ENCODE measurements at regions not wholly inside any gene's neighbourhood (a gene's known extent, or its start where the extent isn't known, plus 50 kb on each side); places are given as distances from the start of the nearest gene placed in this dataset.

DNA sequence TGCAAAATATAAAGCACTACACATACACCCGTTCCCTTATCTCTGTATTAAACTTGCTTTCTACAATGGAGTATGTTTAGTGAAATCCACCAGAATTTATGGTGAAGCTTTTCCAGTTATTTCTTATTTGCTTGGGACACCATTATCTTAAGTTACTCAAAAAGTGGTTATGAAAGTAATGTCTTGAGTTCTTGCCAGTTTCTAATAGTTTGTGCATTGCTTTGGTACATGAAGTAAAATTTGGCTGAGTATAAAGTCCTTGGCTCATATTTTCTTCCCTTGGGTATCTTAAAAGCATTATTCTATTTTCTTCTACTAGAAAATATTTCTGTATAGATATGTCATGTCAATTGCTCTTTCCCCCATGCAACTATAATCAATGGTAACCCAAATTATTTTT is 85.2 kb downstream of the POLR1F start:
- Histone ChIP-seq H3K4me3 (no peak overlapping the region), H3K4me1 (replicated peaks in 1 of 2) (peaks cover 0 to 18% of the 10 kb centered on the region in 2 donors), H3K27ac (no peak overlapping the region)
- ATAC-seq (replicated peaks in 6 of 8), result no peak
- in situ Hi-C loops (cut with MboI; ENCODE audit: low pct_unique_long_range_greater_than_20kb in 2 of 9, low sequenced_read_pairs in 9 of 9, unreplicated experiment in 9 of 9), result no loop called here
- 22 to 100% (median 94%) methylated on average over 1 of the region's 1 CpG for WGBS, 10 experiments

DNA sequence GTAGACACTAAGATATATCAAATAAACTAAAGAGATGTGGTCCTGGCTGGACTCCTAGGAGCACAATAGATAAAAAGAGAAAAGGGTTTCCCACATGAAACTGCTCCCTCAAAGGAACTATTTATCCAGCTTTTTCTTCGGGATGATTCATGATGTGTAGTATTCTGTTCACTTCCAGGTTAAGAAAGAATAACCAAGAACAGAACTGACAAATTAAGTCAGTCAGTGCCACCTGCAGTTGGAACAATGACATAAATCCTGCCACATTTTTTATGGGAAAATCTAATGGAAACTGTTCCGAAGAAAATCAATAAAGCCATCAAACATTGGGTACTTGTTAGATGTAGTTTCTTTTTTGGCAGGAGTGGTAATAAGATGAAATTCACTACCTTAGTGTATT is 87.1 kb downstream of the POLR1F start:
- ATAC-seq (replicated peaks in 6 of 8), result peak in 3 of 8 experiments; percentile 36 to 47 (median 42)
- in situ Hi-C loops (cut with MboI; ENCODE audit: low pct_unique_long_range_greater_than_20kb in 2 of 9, low sequenced_read_pairs in 9 of 9, unreplicated experiment in 9 of 9), result no loop called here
- 0 to 80% (median 55%) methylated on average over 1 to 2 of the region's 2 CpGs for WGBS, 10 experiments

DNA sequence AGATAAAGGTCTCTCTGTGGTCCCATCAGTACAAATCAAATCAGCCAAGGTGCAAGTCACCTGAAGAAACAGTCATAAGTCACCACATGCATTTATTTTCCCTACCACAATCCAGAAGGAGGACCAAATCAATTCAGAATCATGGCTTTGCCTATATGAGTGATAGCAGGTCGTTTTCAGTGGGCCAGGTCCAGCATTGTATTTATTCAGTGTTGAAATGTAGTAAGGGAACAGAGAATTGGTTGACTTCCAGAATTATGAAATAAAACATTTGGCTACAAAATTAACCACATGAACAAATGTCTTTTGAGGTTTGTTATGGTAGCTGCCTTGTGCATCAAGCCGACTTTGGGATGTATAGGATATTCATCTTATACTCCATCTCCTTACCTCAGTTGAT is 88.4 kb downstream of the POLR1F start:
- Histone ChIP-seq H3K4me1 (replicated peaks in 1 of 2) (peaks cover 0 to 18% of the 10 kb centered on the region in 2 donors), H3K4me3 (no peak overlapping the region), H3K27ac (no peak overlapping the region)
- WGBS, 10 experiments, result 6 to 100% (median 55%) methylated on average over 1 to 2 of the region's 2 CpGs; no CpG with 5 or more reads in 2 of the 10 experiments
- in situ Hi-C loops (cut with MboI; ENCODE audit: low pct_unique_long_range_greater_than_20kb in 2 of 9, low sequenced_read_pairs in 9 of 9, unreplicated experiment in 9 of 9), result no loop called here
- no peak for ATAC-seq (replicated peaks in 6 of 8)

More for the DNA sequence above, 87.1 kb downstream of the POLR1F start:
- H3K27ac ChIP-seq, result no peak overlapping the region
- no peak overlapping the region for H3K4me3 ChIP-seq
- peaks cover 0 to 18% of the 10 kb centered on the region in 2 donors for H3K4me1 ChIP-seq (replicated peaks in 1 of 2)

DNA sequence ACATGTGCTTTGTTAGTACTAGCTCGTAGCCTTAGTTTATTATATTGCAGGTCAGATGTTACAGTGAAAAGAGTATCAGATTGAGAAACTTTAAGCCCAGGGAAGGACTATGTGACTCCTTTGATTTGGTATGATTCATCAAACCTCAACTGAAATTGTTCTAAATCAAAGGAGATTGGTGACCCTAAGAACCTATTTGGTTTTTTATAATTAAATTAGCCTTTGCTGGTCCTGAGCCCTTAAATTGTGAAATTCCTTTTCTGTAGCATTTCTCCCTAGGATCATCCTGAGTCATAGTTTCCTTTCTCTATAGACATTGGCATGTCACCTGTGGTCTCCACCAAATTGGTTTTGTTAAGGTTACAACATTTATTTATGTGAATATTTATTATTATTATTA is 89.7 kb downstream of the POLR1F start:
- Histone ChIP-seq H3K4me3 (no peak overlapping the region), H3K4me1 (replicated peaks in 1 of 2) (peaks cover 0 to 18% of the 10 kb centered on the region in 2 donors), H3K27ac (no peak overlapping the region)
- no peak for ATAC-seq (replicated peaks in 6 of 8)
- in situ Hi-C loops (cut with MboI; ENCODE audit: low pct_unique_long_range_greater_than_20kb in 2 of 9, low sequenced_read_pairs in 9 of 9, unreplicated experiment in 9 of 9), result no loop called here
- 11 to 100% (median 75%) methylated on average over 1 of the region's 1 CpG; no CpG with 5 or more reads in 3 of the 10 experiments for WGBS, 10 experiments

DNA sequence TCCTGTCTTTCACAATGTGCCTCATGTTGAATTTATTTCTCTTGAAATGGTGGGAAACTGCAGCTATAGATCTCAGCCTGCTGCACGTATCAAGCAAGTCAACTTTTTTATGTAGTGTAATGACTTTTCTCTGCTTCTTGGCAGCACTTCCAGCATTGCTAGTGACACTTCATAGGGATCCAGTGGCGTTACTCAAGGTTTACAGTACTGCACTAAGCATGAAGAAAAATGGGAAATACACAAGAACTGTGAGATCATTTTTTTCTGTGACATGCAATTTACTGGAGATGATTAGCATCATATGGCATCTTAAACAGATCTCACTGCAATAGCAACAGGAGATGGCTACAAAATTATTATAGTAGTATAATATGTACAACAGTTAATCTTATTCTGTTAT is 90.9 kb downstream of the POLR1F start:
- H3K4me1 ChIP-seq (replicated peaks in 1 of 2), result peaks cover 0 to 18% of the 10 kb centered on the region in 2 donors
- no peak overlapping the region for H3K27ac ChIP-seq
- no peak overlapping the region for H3K4me3 ChIP-seq
- in situ Hi-C loops (cut with MboI; ENCODE audit: low pct_unique_long_range_greater_than_20kb in 2 of 9, low sequenced_read_pairs in 9 of 9, unreplicated experiment in 9 of 9), result no loop called here
- WGBS, 10 experiments, result 0 to 80% (median 68%) methylated on average over 1 to 2 of the region's 2 CpGs; no CpG with 5 or more reads in 5 of the 10 experiments
- peak in 2 of 8 experiments; percentile 41 to 44 for ATAC-seq (replicated peaks in 6 of 8)

DNA sequence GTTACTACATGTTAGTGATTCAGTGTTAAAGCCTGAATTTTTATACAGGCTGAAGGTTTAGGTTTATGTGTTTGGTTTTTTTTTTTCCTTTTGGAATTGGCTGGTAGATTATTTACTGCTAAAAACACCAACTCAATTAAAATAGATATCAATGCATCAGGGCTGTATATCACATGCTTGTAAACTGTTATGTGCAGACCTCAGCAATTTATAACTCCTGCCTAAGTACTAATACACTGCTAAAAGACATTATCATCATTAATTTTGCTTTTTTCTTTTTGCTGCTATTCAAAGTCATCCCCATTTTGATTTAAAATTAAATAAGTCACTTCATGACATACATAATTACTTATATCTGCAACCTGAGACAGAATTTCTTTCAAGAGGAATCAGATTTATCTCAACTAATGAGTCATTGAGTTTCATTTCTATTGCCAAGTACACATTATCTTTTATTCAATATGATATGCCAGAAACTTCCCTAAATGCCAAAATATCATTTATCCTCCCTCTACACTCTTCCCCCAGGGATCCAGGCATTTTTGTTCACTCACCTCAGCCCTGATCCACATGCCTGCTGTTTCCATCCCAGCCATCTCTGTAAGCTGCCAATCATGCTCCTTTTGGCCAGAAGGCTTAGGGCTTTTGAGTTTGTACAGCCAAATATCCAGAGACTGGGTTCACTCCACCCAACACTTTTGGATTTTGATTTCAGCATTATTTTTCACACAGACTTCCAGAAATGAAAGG is 98.5 kb downstream of the POLR1F start:
- H3K4me3 ChIP-seq, result no peak overlapping the region
- H3K4me1 ChIP-seq (replicated peaks in 1 of 2), result no peaks in the 10 kb centered on the region
- peak in 1 of 8 experiments; percentile 69 for ATAC-seq (replicated peaks in 6 of 8)
- no peak overlapping the region for H3K27ac ChIP-seq
- in situ Hi-C loops (cut with MboI; ENCODE audit: low pct_unique_long_range_greater_than_20kb in 2 of 9, low sequenced_read_pairs in 9 of 9, unreplicated experiment in 9 of 9), result no loop called here

DNA sequence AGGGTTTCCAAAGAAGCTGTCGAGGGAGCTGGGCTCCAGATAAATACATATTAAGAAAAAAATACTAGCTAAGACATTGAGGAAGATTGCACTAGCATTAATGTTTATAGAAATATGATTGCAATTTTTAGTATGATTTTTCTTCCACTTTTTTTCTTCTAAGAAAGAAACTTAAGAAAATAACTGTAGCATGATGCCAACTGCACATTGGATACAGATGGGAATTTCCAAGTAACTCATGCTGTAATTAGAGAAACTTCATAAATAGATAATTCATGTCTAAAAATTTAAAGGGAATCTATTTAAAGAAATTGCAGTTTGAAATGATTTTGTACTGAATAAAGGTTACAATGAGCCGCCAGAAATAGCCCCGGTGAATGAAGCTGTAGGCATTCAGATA is 119.4 kb downstream of the POLR1F start:
- no peaks in the 10 kb centered on the region for H3K4me1 ChIP-seq (replicated peaks in 1 of 2)
- in situ Hi-C loops (cut with MboI; ENCODE audit: low pct_unique_long_range_greater_than_20kb in 2 of 9, low sequenced_read_pairs in 9 of 9, unreplicated experiment in 9 of 9), result no loop called here
- no peak for ATAC-seq (replicated peaks in 6 of 8)
- no peak overlapping the region for H3K27ac ChIP-seq
- 0 to 98% (median 74%) methylated on average over 2 to 3 of the region's 3 CpGs for WGBS, 10 experiments
- no peak overlapping the region for H3K4me3 ChIP-seq

DNA sequence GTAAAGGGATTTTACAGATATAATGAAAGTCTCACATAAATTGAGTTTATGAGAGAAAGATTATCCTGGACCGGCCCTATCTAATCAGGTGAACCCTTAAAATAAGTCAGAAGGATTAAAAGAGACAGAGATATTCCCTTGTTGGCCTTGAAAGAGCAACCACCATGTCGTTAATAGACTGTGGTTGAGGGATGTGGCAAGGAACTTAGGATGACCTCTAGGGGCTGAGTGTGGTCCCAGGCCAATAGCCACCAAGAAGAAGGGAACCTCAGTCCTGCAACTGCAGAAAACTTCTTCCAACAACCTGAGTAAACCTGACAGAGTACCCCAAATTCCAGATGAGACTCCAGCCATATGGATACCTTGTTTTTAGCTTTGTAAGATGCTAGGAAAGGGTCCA is 121.5 kb downstream of the POLR1F start:
- no peak overlapping the region for H3K27ac ChIP-seq
- 25 to 100% (median 42%) methylated on average over 1 to 2 of the region's 2 CpGs; no CpG with 5 or more reads in 1 of the 10 experiments for WGBS, 10 experiments
- peak in 1 of 8 experiments; percentile 49 for ATAC-seq (replicated peaks in 6 of 8)
- no peak overlapping the region for H3K4me3 ChIP-seq
- H3K4me1 ChIP-seq (replicated peaks in 1 of 2), result no peaks in the 10 kb centered on the region
- in situ Hi-C loops (cut with MboI; ENCODE audit: low pct_unique_long_range_greater_than_20kb in 2 of 9, low sequenced_read_pairs in 9 of 9, unreplicated experiment in 9 of 9), result no loop called here

DNA sequence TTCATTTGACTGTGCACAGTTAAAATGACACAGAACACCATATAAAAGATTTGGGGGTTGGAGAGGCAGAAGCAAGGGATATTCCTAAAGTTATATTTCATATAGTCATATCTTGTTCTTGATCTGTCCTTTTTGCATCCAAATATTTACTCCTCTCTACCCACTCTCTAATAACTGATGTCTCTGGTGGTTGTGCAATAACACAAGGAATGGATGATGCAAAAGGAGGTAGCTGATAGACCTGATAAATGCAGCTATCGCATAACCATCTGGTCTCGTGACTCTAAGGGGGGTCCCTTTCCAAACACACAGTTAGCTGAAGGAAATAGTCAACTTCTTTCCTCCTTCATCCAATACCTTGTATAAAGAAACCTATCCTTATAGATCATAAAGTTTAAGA is 123.1 kb downstream of the POLR1F start:
- ATAC-seq (replicated peaks in 6 of 8), result no peak
- Histone ChIP-seq H3K27ac (no peak overlapping the region), H3K4me3 (no peak overlapping the region), H3K4me1 (replicated peaks in 1 of 2) (no peaks in the 10 kb centered on the region)
- 73 to 100% (median 89%) methylated on average over 1 to 2 of the region's 2 CpGs; no CpG with 5 or more reads in 4 of the 10 experiments for WGBS, 10 experiments
- in situ Hi-C loops (cut with MboI; ENCODE audit: low pct_unique_long_range_greater_than_20kb in 2 of 9, low sequenced_read_pairs in 9 of 9, unreplicated experiment in 9 of 9), result no loop called here

DNA sequence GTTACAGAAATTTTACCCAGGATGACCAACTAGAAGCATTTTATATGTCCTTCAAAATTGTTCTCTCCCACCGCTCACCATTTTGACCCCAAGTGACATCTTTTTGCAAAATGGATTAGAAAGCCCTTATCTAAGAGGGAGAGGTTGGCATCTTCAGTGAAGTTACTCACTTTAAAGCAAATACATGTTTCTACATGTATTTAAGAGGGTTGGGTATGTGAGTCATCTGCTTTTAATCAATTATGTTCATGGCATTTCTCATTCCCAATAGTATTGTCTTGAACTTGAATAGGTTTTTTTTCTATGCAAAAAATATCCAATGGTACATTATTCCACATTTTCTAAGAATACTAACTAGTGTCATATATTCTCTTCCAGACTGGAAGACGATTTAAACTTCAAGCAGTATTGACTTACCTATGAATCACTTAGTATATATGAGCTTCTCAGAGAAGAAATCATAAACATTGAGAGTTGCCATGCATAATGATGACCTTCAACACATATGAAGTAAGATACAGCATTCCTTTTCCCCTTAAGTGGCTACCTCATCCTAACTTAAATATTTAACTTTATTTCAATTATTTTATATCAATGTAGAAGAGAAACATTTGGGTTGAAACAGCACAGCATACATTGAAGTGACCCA is 132.8 kb downstream of the POLR1F start:
- WGBS, 10 experiments, result 0 to 84% (median 48%) methylated on average over 1 to 2 of the region's 2 CpGs; no CpG with 5 or more reads in 1 of the 10 experiments
- Histone ChIP-seq H3K4me1 (replicated peaks in 1 of 2) (no peaks in the 10 kb centered on the region), H3K4me3 (no peak overlapping the region), H3K27ac (no peak overlapping the region)
- in situ Hi-C loops (cut with MboI; ENCODE audit: low pct_unique_long_range_greater_than_20kb in 2 of 9, low sequenced_read_pairs in 9 of 9, unreplicated experiment in 9 of 9), result no loop called here
- ATAC-seq (replicated peaks in 6 of 8), result peak in 1 of 8 experiments; percentile 37

DNA sequence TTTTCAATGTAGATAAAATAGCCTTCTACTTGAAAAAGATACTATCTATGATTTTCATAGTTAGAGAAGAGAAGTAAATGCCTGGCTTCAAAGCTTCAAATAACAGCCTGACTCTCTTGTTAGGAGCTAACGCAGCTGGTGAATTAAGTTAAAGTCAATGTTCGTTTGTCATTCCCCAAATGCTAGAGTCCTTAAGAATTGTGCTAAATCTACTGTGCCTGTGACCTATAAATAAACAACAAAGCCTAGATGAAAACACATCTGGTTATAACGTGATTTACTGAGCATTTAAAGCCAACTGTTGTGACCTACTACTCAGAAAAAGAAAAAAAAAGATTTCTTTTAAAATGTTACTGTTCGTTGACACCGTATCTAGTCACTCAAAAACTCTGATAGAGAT is 134.7 kb downstream of the POLR1F start:
- Histone ChIP-seq H3K4me3 (no peak overlapping the region), H3K4me1 (replicated peaks in 1 of 2) (no peaks in the 10 kb centered on the region), H3K27ac (no peak overlapping the region)
- WGBS, 10 experiments, result 13 to 84% (median 60%) methylated on average over 3 to 5 of the region's 5 CpGs; no CpG with 5 or more reads in 1 of the 10 experiments
- ATAC-seq (replicated peaks in 6 of 8), result peak in 2 of 8 experiments; percentile 13 to 58
- in situ Hi-C loops (cut with MboI; ENCODE audit: low pct_unique_long_range_greater_than_20kb in 2 of 9, low sequenced_read_pairs in 9 of 9, unreplicated experiment in 9 of 9), result no loop called here

DNA sequence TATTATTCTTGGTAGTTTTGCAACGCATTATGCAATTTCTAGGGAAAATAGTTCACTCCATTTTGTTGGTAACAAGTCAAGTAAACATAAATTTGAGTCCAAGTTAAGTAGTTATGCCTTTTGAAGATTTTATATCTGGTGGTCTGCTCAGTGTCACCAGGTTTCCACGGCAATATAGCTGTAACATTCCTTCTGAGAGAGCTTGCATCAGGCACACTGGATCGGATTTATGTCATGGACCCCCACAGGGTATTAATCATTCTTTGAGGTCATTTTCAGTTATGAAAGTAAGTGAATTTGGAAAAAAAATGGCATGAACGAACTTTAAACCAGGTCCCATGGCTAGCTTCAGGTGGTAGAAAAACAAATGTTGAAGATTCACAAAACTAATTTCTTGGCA is 136.3 kb downstream of the POLR1F start:
- ATAC-seq (replicated peaks in 6 of 8), result no peak
- no peak overlapping the region for H3K27ac ChIP-seq
- in situ Hi-C loops (cut with MboI; ENCODE audit: low pct_unique_long_range_greater_than_20kb in 2 of 9, low sequenced_read_pairs in 9 of 9, unreplicated experiment in 9 of 9), result no loop called here
- no peak overlapping the region for H3K4me3 ChIP-seq
- 7 to 100% (median 77%) methylated on average over 1 to 4 of the region's 4 CpGs for WGBS, 10 experiments
- H3K4me1 ChIP-seq (replicated peaks in 1 of 2), result no peaks in the 10 kb centered on the region

DNA sequence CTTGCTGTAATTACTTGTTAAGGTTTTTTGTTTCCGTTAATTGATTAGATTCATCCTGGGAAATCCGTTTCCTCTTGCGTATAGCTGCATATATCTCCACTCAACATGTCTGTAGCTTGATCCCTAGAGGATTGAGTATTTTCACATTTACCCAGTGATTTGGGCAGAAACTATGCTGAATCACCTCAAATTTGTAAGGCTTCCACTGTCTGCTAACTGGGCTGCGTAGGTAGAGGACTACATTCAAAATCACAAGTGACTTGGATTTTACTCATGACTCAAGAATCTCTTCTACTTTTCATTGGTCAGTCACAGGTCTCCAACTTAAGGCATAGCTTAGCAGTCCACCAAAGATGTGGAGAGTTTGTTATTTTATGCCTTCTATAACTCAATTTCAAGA is 141.8 kb downstream of the POLR1F start:
- H3K4me3 ChIP-seq, result no peak overlapping the region
- no peak overlapping the region for H3K27ac ChIP-seq
- ATAC-seq (replicated peaks in 6 of 8), result no peak
- 78 to 100% (median 93%) methylated on average over 1 to 4 of the region's 4 CpGs; no CpG with 5 or more reads in 1 of the 10 experiments for WGBS, 10 experiments
- in situ Hi-C loops (cut with MboI; ENCODE audit: low pct_unique_long_range_greater_than_20kb in 2 of 9, low sequenced_read_pairs in 9 of 9, unreplicated experiment in 9 of 9), result no loop called here
- H3K4me1 ChIP-seq (replicated peaks in 1 of 2), result no peaks in the 10 kb centered on the region

DNA sequence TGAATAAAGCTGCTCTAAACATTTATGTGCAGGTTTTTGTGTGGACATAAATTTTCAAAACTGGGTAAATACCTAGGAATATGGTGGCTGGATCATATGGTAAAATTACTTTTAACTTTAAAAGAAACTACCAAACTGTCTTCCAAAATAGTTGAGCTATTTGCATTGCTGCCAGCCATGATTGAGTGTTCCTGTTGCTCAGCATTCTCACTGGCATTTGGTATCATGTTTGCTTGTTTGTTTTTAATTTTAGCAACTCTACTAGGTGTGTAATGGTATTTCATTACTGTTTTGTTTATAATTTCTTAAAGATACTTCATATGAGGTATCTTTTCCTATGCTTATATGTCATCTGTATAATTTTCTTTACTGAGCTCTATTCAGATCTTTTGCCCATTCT is 143.2 kb downstream of the POLR1F start:
- no peak overlapping the region for H3K27ac ChIP-seq
- no peak overlapping the region for H3K4me3 ChIP-seq
- H3K4me1 ChIP-seq (replicated peaks in 1 of 2), result no peaks in the 10 kb centered on the region
- no peak for ATAC-seq (replicated peaks in 6 of 8)
- in situ Hi-C loops (cut with MboI; ENCODE audit: low pct_unique_long_range_greater_than_20kb in 2 of 9, low sequenced_read_pairs in 9 of 9, unreplicated experiment in 9 of 9), result no loop called here

All from motor neuron (in vitro differentiated cells).